Osteoblast (primary cell): ENCODE measurements at regions not wholly inside any gene's neighbourhood (a gene's known extent, or its start where the extent isn't known, plus 50 kb on each side); places are given as distances from the start of the nearest gene placed in this dataset.
"Not testable (repeated sequence)": the region's sequence is repeated elsewhere in the genome, so short reads cannot be mapped to it uniquely, and the experiment has no call there.

Experiments
- DNase-seq: peaks from one replicate; pipeline ENCODE4 v3.0.0; 2011; ENCODE audit warnings: low spot score, mixed read lengths; ENCODE audit not compliant: insufficient read length; ENCODE audit errors: missing footprints
- H2AFZ ChIP-seq: 2 replicates; pipeline ENCODE4 v1.6.0; 2011; ENCODE audit warnings: mild to moderate bottlenecking, low read length
- H3K27ac ChIP-seq: 2 replicates; pipeline ENCODE4 v1.5.1; 2011; ENCODE audit warnings: mild to moderate bottlenecking, low read depth, low read length, moderate library complexity
- H3K27me3 ChIP-seq: 2 replicates; pipeline ENCODE4 v1.6.0; 2012; ENCODE audit warnings: mild to moderate bottlenecking, control low read depth, inconsistent platforms, low read length, moderate library complexity; ENCODE audit not compliant: insufficient read depth
- H3K36me3 ChIP-seq: 2 replicates; pipeline ENCODE4 v1.5.1; 2011; ENCODE audit warnings: mild to moderate bottlenecking, low read length, control low read depth, moderate library complexity; ENCODE audit not compliant: insufficient read depth
- H3K4me1 ChIP-seq: 2 replicates; pipeline ENCODE4 v1.5.1; 2011; ENCODE audit warnings: mild to moderate bottlenecking, low read length, control low read depth, moderate library complexity; ENCODE audit not compliant: insufficient read depth
- H3K4me2 ChIP-seq: 2 replicates; pipeline ENCODE4 v1.6.0; 2011; ENCODE audit warnings: mild to moderate bottlenecking, low read length; ENCODE audit not compliant: insufficient read depth
- H3K4me3 ChIP-seq: fragments of 200-600 bp; sonication (generic); 3 replicates; pipeline ENCODE4 v1.5.1; 2012; ENCODE audit warnings: mild to moderate bottlenecking, low read length, inconsistent platforms; ENCODE audit not compliant: insufficient read depth
- H3K79me2 ChIP-seq: 2 replicates; pipeline ENCODE4 v1.6.0; 2012; ENCODE audit warnings: mild to moderate bottlenecking, low read length, control low read depth, inconsistent platforms; ENCODE audit not compliant: insufficient read depth
- H3K9me3 ChIP-seq: 2 replicates; pipeline ENCODE4 v1.5.1; 2011; ENCODE audit warnings: low read depth, low read length, control low read depth
- H4K20me1 ChIP-seq: 2 replicates; pipeline ENCODE4 v1.6.0; 2012; ENCODE audit warnings: mild to moderate bottlenecking, low read length, control low read depth; ENCODE audit not compliant: insufficient read depth
- TF ChIP-seq, protein P1 (sequence below): IDR thresholded peaks from 2 replicates; pipeline ENCODE4 v1.5.1; 2011; ENCODE audit warnings: mild to moderate bottlenecking, low read depth, low read length, moderate library complexity; ENCODE audit errors: extremely low read depth

DNA sequence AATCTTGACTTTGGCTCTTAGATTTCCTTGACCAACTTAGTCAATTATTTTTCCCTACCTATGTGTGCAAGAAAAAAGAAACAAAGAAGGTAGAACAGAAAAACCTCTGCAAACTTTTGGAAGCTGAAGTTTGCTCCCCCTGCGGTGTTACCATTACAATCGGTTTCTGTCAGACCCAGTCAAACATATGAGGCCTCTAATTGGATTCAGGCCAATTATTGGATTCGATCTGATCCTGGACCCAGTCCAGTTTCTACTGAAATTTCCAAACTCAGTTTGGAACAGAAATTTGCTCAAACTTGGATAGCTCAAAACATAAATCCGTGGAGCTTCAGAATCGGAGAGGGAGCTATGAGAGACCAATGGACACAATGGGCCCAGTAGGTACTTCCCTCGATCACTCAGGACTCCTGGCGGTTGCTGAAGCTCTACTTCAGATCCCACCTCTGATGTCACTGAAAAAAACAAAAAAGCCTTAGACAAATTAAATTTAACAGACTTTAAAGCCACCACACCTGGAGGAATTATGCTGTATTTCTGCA lies 523.9 kb downstream of the DMRTA1 start:
- no peak overlapping the region for H2AFZ ChIP-seq
- H3K36me3 ChIP-seq = no peaks in the 10 kb centered on the region
- no peak for DNase-seq
- no peaks in the 10 kb centered on the region for H3K27me3 ChIP-seq
- H4K20me1 ChIP-seq = no peaks in the 10 kb centered on the region
- no peak overlapping the region for H3K4me3 ChIP-seq
- no peak overlapping the region for H3K4me2 ChIP-seq
- H3K4me1 ChIP-seq = peaks cover under 1% of the 10 kb centered on the region
- no peaks in the 10 kb centered on the region for H3K9me3 ChIP-seq
- no peak overlapping the region for H3K27ac ChIP-seq
- H3K79me2 ChIP-seq = no peaks in the 10 kb centered on the region
- TF ChIP-seq, protein P1, sequence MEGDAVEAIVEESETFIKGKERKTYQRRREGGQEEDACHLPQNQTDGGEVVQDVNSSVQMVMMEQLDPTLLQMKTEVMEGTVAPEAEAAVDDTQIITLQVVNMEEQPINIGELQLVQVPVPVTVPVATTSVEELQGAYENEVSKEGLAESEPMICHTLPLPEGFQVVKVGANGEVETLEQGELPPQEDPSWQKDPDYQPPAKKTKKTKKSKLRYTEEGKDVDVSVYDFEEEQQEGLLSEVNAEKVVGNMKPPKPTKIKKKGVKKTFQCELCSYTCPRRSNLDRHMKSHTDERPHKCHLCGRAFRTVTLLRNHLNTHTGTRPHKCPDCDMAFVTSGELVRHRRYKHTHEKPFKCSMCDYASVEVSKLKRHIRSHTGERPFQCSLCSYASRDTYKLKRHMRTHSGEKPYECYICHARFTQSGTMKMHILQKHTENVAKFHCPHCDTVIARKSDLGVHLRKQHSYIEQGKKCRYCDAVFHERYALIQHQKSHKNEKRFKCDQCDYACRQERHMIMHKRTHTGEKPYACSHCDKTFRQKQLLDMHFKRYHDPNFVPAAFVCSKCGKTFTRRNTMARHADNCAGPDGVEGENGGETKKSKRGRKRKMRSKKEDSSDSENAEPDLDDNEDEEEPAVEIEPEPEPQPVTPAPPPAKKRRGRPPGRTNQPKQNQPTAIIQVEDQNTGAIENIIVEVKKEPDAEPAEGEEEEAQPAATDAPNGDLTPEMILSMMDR = no peak

DNA sequence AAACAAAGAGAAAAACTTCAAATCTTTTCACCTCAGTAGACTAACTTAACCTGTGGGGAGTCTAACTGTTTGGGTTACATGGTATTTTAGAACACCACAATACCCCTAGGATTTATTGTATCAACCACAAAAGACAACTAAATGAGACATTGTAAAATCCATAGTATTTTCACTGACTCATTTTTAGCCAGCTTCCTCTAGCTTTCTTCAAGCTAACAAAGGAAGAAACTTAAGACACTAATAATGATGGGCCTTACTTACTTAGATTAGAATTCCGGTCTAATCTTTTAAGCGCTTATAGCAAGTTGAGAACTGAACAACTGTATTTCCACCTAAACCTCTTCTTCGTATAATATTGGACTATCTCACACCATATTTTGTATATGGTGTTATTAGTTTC lies 529.3 kb downstream of the DMRTA1 start:
- DNase-seq = no peak
- Histone ChIP-seq H3K4me2 (peak overlapping the region; percentile 55), H3K4me3 (no peak overlapping the region), H2AFZ (no peak overlapping the region), H3K79me2 (no peaks in the 10 kb centered on the region), H3K36me3 (no peaks in the 10 kb centered on the region), H3K27ac (peak overlapping the region; percentile 69), H4K20me1 (no peaks in the 10 kb centered on the region), H3K27me3 (no peaks in the 10 kb centered on the region), H3K9me3 (no peaks in the 10 kb centered on the region), H3K4me1 (peaks cover 13% of the 10 kb centered on the region)
- TF ChIP-seq, protein P1 = no peak

DNA sequence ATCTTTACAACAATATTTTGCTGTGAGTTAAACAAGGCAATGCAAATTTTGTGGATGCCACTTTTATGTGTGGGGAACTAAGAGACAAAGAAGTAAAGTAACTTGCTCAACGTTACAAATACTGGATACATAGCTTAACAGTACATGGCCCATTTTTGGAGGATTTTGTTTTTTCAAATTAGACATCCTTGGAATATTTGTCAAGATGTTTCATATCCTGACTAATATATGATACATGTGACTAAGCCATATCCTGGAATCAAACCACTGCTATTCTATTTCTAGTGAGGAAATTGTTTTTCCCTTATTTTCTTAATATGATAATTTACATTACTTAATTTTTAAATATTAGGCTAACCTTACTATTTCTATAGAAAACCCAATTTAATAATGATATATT lies 529.8 kb downstream of the DMRTA1 start:
- H3K4me3 ChIP-seq = no peak overlapping the region
- peaks cover 13% of the 10 kb centered on the region for H3K4me1 ChIP-seq
- no peak overlapping the region for H2AFZ ChIP-seq
- H3K4me2 ChIP-seq = peak overlapping the region; percentile 55
- no peaks in the 10 kb centered on the region for H4K20me1 ChIP-seq
- H3K27ac ChIP-seq = peak overlapping the region; percentile 69
- no peaks in the 10 kb centered on the region for H3K27me3 ChIP-seq
- H3K79me2 ChIP-seq = no peaks in the 10 kb centered on the region
- H3K36me3 ChIP-seq = no peaks in the 10 kb centered on the region
- H3K9me3 ChIP-seq = no peaks in the 10 kb centered on the region
- TF ChIP-seq, protein P1 = no peak
- no peak for DNase-seq

DNA sequence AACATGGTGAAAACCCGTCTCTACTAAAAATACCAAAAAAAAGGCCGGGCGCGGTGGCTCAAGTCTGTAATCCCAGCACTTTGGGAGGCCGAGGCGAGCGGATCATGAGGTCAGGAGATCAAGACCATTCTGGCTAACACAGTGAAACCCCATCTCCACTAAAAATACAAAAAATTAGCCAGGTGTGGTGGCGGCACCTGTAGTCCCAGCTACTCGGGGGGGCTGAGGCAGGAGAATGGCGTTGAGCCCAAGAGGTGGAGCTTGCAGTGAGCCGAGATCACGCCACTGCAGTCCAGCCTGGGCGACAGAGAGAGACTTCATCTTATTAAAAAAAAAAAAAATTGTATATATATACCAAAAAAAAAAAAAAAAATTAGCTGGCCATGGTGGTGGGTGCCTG lies 533.8 kb downstream of the DMRTA1 start:
- DNase-seq, H3K4me3 ChIP-seq, H3K27me3 ChIP-seq, H3K27ac ChIP-seq, H3K4me2 ChIP-seq, H3K79me2 ChIP-seq, H2AFZ ChIP-seq, H3K9me3 ChIP-seq, H3K36me3 ChIP-seq, H4K20me1 ChIP-seq: not testable (repeated sequence)
- peaks cover 13% of the 10 kb centered on the region for H3K4me1 ChIP-seq
